Peyer's patch (tissue), 4 donors: ENCODE measurements at regions not wholly inside any gene's neighbourhood (a gene's known extent, or its start where the extent isn't known, plus 50 kb on each side); places are given as distances from the start of the nearest gene placed in this dataset.

Experiments used
- POLR2A ChIP-seq, 2 donors: fragments of 450-650 bp; IDR thresholded peaks; one replicate each; pipeline ENCODE4 v1.5.1; 2017; ENCODE audit warnings: antibody characterized with exemption in 2 of 2, mild to moderate bottlenecking in 2 of 2, moderate library complexity in 2 of 2
- TF ChIP-seq, protein P1 (sequence below), 6 experiments: fragments of 450-650 bp in 4 of 6; fragments of 200-600 bp in 2 of 6; sonication (generic) in 1 of 6; IDR thresholded peaks; one replicate each; pipeline ENCODE4 v1.5.1; 2017 to 2019; ENCODE audit warnings: antibody characterized with exemption in 6 of 6, mild to moderate bottlenecking in 3 of 6, moderate library complexity in 1 of 6

DNA sequence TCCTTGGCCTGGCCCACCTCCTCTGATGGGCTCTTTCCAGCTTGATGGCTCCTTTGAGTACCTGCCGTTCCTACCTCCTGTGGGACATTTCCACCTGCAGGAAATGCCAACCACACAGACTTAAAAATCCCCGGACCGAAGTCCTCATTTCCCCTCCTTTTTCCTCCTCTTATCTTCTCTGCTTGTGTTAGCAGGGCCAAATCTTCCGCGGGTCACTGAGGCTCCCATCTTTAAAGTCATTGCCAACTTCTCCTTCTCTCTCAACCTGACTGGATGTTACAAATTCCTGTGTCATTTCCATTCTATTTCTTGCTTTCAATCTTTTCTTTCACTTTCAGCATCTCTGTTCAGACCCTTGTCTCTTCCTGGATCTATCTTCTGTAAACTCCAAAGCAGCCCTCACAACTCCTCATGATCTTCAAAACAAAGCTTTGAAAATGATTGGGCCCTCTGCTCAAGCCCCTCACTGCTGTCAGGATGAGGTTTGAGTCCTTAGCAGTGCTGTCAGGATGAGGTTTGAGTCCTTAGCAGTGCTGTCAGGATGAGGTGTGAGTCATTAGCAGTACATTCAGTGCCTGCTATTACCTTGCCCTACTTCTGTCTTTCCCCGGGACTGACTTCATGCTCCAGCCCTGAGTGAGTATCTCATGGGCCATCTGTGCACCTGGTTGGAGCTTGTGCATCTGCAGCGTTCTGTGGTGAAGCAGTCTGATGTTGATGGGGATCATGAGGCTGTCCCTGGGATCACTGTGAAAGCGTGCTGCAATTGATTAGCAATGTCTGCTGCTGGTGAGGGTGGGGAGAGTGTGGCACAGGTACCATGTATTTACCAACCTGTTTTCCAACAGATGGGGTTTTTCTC is 100.1 kb downstream of the IRF8 start:
- TF ChIP-seq, protein P1, sequence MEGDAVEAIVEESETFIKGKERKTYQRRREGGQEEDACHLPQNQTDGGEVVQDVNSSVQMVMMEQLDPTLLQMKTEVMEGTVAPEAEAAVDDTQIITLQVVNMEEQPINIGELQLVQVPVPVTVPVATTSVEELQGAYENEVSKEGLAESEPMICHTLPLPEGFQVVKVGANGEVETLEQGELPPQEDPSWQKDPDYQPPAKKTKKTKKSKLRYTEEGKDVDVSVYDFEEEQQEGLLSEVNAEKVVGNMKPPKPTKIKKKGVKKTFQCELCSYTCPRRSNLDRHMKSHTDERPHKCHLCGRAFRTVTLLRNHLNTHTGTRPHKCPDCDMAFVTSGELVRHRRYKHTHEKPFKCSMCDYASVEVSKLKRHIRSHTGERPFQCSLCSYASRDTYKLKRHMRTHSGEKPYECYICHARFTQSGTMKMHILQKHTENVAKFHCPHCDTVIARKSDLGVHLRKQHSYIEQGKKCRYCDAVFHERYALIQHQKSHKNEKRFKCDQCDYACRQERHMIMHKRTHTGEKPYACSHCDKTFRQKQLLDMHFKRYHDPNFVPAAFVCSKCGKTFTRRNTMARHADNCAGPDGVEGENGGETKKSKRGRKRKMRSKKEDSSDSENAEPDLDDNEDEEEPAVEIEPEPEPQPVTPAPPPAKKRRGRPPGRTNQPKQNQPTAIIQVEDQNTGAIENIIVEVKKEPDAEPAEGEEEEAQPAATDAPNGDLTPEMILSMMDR (IDR thresholded peaks at IDR 0.05): no peak
- no peak for TF ChIP-seq POLR2A (IDR thresholded peaks at IDR 0.05)
